ENCODE measurements at regions not wholly inside any gene's neighbourhood (a gene's known extent, or its start where the extent isn't known, plus 50 kb on each side); places are given as distances from the start of the nearest gene placed in this dataset.

DNA sequence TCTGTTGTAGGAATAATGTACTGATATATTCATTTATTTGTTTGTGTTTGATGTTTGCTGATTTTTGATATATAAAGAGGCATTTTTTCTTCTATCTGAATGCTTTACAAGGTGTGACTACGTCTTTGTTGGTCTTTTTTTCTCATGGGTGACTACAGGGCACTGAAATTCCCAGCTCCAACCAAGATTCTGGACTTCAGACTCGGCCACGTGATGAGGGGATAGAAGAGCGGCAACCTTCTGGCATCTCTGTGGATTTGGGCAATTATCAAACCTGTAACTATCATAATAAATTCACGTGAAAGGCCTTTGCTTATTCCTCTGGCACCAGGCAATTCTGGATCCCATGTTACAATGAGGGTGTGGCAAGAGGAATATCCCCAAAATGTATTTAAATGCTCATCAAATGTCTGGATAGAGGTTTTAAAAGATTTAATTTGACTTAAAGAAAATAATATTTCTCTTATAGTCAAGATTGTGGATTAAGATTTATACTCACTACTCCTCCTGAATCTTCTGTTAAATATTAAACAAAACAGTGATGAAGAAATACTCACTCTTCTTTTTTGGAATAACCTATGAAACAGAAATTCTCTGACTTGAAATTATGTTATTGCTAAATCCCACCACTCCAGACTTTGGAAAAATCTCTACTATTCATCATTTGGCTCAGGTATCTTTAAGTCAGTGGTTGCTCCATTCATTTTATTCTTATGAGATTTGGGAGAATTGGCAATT is 276.3 kb downstream of the GPR37 start:
- DNase-seq: no peak

GRCh38 chr7:124482229-124482628 is 283.4 kb downstream of the GPR37 start:
- no peak for DNase-seq

DNA sequence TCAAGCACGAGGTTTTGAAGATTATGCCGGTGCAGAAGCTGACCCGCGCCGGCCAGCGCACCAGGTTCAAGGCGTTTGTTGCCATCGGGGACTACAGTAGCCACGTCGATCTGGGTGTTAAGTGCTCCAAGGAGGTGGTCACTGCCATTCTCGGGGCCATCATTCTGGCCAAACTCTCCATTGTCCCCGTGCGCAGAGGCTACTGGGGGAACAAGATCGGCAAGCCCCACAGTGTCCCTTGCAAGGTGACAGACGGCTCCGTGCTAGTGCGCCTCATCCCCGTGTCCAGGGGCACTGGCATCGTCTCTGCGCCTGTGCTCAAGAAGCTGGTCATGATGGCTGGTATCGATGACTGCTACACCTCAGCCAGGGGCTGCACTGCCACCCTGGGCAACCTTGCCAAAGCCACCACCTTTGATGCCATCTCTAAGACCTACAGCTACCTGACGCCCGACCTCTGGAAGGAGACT is 284.7 kb downstream of the GPR37 start:
- DNase-seq: no peak

GRCh38 chr7:124480036-124480820 is 285.4 kb downstream of the GPR37 start:
- DNase-seq: no peak

- peak; percentile 83 for DNase-seq
Measured at GRCh38 chr7:124462249-124462648, 303.3 kb downstream of the GPR37 start.

GRCh38 chr7:124460555-124460954 is 305.0 kb downstream of the GPR37 start:
- DNase-seq: no peak

- peak; percentile 29 for DNase-seq
Measured at GRCh38 chr7:124460056-124460450, 305.5 kb downstream of the GPR37 start.

DNA sequence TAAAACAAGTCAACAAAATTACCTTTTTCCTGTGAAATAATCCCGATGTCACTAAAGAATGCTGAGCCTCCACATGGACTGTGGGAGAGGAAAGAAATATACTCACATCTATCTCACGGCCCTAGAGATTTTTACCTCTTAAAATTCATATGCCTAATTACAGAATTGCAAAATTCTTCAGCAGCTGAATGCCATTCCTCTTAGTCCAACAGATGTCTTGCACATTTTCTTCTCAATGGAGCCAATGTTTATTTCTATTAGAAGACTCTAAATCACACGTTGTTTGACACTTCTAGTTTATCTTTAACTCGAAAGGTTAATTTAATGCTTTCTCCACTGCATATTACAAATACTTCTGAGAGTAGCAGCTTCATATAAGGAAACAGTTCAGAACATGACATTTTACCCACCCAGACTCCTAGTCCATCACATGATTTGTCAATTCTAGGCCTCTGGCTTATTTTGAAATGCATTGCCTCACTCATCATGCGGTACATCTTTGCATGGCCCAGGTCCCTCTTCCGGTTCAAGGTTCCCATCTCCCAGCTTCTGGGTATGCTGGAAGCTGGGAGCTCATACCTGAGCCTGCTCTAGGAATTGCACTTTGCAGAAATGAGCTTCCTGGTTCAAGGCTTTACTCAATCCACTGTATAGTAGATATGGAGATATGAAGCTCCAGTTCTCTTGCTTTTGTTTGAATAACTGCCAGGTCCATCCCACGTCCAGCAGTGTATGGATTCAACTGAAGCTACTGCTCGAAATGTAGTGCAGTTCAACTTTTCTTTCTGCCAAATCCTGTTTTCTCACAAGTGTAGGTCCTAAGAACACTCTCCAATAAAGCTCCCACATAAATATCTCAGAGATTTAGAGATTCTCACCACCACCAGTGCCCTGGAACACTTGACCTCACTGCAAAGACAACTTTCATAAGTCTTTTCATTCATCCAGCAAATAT is 306.2 kb downstream of the GPR37 start:
- DNase-seq: peak; percentile 88

DNA sequence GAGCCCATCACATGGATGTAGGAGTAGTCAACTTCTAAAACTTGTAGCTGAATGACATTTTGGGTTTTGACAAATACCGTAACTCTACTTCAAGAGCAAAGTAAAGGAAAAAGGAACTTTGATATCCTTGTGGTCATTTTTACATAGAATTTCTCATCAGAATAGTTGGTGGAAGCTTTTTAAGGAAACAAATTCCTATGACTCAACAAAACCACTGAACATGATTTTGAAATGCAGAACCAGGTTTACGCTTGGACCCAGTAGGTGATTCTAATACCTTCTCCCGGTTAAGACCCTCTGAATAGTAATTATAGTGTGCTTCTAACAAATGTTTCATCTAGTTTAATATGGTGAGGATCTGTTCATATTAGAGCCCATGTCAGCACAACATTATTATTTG is 307.8 kb downstream of the GPR37 start:
- DNase-seq: peak; percentile 27

DNA sequence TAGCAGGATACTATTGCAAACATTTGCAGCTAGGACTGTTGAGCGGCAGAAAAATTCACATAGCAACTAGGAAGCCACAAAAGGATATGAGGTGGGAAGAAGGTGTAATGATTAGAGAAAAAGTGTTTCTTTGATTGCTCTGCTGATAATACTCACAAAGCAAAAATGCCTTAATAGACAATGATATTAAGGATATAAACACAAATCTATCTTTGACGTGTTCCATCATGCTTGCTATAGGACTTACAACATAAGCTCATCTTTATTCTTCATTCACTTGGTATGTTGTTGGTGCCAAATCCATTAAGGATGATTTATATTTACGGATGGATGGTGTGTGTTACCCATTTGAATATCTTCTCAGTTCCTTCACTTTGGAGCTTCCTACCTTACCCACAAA is 309.3 kb downstream of the GPR37 start:
- no peak for DNase-seq

GRCh38 chr7:124452186-124452585 is 313.4 kb downstream of the GPR37 start:
- no peak for DNase-seq

GRCh38 chr7:124449896-124450295 is 315.7 kb downstream of the GPR37 start:
- no peak for DNase-seq

DNA sequence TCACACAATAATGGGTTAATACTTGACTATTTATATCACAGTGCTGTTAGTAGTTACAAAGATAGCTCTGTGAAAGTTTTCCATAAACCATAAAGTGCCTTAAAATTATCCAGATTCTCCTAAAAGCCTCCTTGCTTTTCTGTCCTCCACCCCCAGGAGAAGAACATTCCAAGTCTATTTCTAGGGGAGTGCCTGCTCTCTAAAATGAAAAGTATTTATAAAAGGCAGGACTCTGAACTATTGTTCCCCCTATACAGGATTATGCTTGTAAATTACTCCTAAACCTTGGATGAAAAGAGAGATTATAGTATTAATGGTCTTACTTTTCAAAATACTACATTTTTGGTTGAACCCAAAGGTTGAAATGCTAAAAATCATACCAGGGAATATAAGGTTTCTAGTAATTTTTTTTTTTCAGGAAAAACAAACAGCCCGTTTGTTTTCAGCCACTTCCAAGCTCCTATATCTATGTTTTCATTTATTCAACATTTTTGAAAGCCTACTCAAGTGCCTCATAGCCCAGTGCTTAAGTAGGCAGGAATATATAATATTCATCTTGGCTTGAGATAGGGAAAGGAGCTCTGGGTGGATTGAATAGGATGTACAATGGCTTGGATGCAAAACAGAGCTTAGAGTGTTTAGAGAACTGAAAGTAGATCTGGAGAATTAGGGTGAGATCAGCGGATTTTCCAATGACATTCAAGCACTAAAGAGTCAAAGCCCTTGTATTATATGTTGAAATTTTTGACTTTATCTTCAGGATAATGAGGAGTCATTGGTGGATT is 320.7 kb downstream of the GPR37 start:
- DNase-seq: no peak

- no peak for DNase-seq
Measured at GRCh38 chr7:124443762-124444161, 321.8 kb downstream of the GPR37 start.

DNA sequence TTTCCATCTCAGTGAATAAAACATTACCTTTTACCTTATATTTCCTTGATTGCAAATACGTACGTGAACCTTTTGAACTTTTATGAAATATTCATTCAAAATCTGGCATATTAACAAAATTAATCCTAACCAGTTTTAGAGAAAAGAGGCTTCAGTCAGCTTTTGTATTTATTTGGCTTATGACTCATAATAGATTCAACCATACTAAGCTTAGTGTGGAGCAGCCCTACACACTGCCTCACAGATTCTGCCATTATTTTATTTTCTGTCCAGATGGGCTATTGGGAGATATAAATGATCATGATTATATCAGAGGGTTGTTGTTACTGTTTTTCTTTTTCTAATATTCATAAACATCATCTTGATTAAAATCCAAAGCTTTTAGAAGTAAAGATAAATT is 325.5 kb downstream of the GPR37 start:
- no peak for DNase-seq

DNA sequence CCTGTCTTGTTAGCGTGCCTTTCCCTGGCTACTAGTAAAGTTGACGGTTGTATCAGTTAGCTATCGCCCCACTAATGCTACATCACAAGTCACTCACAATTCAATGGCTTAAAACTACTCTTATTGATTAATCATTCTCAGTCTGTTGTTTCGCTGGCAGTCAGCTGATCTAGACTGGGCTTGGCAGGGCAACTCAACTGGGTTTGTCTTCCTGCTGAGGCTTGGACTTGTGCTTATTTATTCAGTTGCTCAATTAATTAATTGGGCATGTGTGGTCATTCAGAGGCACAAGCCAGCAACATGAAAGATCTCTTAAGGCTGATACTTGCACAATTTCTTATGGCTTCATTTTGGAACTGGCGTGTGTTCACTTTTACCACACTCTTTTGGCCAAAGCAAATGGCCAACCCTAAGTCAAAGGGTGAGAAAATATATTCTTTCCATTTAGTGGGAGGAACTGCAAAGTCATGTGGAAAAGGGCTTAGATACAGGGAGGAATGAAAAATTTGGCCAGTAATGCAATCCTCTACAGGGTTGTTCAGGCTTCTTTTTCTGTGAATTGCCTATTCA is 333.5 kb downstream of the GPR37 start:
- no peak for DNase-seq

DNA sequence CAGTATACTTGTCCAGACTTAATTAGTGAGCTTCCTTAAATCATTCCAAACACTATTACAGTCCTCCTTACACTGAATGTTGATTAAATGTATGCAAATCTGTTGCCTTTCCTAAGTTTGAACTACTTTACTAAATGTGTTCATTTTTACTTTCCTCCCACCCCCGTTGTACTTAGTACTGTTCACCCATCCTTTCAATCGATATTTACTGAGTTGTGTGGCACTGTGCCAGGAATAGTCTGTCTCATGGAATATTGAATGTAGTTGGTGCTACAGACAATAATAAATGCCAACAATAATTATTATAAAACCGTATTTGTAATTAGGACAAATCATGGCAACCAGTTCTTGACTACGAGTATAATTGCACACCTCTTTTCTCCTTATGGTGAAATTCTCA is 335.7 kb downstream of the GPR37 start:
- no peak for DNase-seq

- DNase-seq: no peak
Measured at GRCh38 chr7:124428781-124429180, 336.8 kb downstream of the GPR37 start.

- no peak for DNase-seq
Measured at GRCh38 chr7:124426621-124427020, 339.0 kb downstream of the GPR37 start.

DNA sequence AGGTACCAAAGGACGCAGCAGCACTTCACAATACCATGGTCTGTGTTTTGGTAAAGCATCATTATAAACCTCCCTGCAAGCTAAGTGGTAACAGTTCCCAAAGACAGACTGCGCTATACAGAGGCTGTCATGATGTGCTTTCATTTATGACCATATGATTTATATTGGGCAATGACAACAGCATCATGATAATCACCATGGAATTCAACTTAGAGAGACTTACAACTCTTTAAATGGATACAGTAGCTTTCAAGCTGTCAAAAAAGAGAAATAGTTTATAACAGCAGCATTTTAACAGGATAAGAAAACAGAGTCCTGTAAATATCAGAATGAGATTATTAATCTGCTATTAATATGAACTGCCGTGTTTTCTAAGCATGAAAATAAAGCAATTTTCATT is 341.7 kb downstream of the GPR37 start:
- no peak for DNase-seq

- DNase-seq: no peak
Measured at GRCh38 chr7:124422081-124422480, 343.5 kb downstream of the GPR37 start.

- no peak for DNase-seq
Measured at GRCh38 chr7:124420367-124420766, 345.2 kb downstream of the GPR37 start.
